ENCODE measurements at regions not wholly inside any gene's neighbourhood (a gene's known extent, or its start where the extent isn't known, plus 50 kb on each side); places are given as distances from the start of the nearest gene placed in this dataset.

DNA sequence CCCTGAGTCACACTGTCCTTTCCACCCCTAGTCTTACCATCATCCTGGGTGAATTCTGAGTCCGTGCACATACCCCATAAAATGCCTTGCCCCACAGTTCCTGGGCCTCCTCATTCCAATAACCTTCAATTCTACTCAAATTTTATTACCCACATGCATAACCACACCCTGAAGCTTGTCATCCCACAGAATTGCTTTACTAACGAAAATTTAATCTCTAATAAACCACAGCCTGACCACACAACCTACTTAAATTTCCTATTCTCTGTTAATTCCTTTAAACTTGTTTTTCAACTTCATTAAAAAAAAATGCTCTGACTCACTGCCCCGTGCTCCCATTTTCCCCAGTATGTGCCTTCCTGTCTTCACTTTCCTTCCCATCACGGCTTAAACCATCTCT is 205.9 kb downstream of the PHLDA1 start:
- H3K9me3 ChIP-seq = no peaks in the 10 kb centered on the region
- WGBS = 39% methylated on average over 4 of the region's 4 CpGs
- H3K4me1 ChIP-seq (replicated peaks) = no peaks in the 10 kb centered on the region
- H3K27ac ChIP-seq = no peak overlapping the region
- no peak overlapping the region for H3K4me3 ChIP-seq
- no peaks in the 10 kb centered on the region for H3K36me3 ChIP-seq
- no peak for DNase-seq (ENCODE audit: low spot score)
- intact Hi-C loops (cut with DNase I) = no loop called here
- no peak for TF ChIP-seq POLR2A (IDR thresholded peaks at IDR 0.05)
- H3K27me3 ChIP-seq (replicated peaks; ENCODE audit: insufficient read depth) = no peaks in the 10 kb centered on the region

DNA sequence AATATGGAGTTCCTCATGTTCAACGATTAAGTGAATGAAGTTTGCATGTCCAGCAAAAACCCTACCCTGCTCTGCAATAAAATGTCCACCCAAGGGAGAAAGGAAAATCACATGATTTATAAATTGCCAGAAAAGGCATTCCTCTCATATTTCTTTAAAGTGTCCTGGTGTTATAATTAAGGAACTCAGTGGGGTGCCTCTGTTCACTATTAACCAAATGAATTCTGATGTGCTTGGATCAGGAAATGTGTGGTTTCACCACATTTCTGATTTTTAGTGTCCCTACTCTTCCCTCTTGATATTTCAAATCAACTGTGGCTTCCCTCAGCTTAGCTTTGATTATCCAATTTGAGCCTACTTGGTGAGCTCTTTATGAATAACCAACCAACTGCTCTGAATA is 208.1 kb downstream of the PHLDA1 start:
- 96% methylated on average over 1 of the region's 1 CpG for WGBS

DNA sequence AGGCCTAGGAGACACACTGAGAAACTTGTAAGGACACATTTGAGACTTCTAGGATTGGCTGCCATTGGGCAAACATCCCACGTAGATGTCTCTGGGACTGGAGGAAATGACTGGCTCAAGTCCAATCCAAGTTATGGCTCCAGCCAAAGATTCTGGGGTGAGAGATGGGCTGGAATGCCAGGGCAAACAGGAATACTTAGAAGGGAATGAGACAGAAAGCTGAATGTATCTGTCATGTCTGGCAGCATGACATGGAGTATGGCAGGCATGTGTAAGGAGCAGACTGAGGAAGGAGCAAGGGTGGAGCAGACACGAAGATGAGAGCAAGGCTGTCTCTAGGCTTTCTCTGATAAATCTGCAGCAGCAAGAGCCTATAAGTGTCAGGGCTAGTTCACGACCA is 209.2 kb downstream of the PHLDA1 start:
- H3K9me3 ChIP-seq = no peaks in the 10 kb centered on the region
- no peaks in the 10 kb centered on the region for H3K27me3 ChIP-seq (replicated peaks; ENCODE audit: insufficient read depth)
- intact Hi-C loops (cut with DNase I) = loop anchor here (5.0 kb wide), 1 partner anchor 210 kb away; the partner anchor contains the start of gene PHLDA1
- WGBS = 60% methylated on average over 3 of the region's 3 CpGs
- H3K36me3 ChIP-seq = no peaks in the 10 kb centered on the region
- H3K4me1 ChIP-seq (replicated peaks) = no peaks in the 10 kb centered on the region
- TF ChIP-seq POLR2A (IDR thresholded peaks at IDR 0.05) (no peak), POLR2AphosphoS5 (IDR thresholded peaks at IDR 0.05) (no peak)
- TF ChIP-seq, protein P1, sequence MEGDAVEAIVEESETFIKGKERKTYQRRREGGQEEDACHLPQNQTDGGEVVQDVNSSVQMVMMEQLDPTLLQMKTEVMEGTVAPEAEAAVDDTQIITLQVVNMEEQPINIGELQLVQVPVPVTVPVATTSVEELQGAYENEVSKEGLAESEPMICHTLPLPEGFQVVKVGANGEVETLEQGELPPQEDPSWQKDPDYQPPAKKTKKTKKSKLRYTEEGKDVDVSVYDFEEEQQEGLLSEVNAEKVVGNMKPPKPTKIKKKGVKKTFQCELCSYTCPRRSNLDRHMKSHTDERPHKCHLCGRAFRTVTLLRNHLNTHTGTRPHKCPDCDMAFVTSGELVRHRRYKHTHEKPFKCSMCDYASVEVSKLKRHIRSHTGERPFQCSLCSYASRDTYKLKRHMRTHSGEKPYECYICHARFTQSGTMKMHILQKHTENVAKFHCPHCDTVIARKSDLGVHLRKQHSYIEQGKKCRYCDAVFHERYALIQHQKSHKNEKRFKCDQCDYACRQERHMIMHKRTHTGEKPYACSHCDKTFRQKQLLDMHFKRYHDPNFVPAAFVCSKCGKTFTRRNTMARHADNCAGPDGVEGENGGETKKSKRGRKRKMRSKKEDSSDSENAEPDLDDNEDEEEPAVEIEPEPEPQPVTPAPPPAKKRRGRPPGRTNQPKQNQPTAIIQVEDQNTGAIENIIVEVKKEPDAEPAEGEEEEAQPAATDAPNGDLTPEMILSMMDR (IDR thresholded peaks at IDR 0.05) = no peak
- no peak for DNase-seq (ENCODE audit: low spot score)
- no peak overlapping the region for H3K4me3 ChIP-seq
- no peak overlapping the region for H3K27ac ChIP-seq

More for the DNA sequence above, 208.1 kb downstream of the PHLDA1 start:
- intact Hi-C loops (cut with DNase I) = loop anchor here (5.0 kb wide), 1 partner anchor 209 kb away; the partner anchor contains the start of gene PHLDA1
- no peaks in the 10 kb centered on the region for H3K27me3 ChIP-seq (replicated peaks; ENCODE audit: insufficient read depth)
- H3K4me1 ChIP-seq (replicated peaks) = no peaks in the 10 kb centered on the region
- H3K36me3 ChIP-seq = no peaks in the 10 kb centered on the region
- no peak overlapping the region for H3K27ac ChIP-seq
- H3K9me3 ChIP-seq = no peaks in the 10 kb centered on the region
- TF ChIP-seq, protein P1 (IDR thresholded peaks at IDR 0.05) = no peak
- no peak for DNase-seq (ENCODE audit: low spot score)
- no peak overlapping the region for H3K4me3 ChIP-seq

DNA sequence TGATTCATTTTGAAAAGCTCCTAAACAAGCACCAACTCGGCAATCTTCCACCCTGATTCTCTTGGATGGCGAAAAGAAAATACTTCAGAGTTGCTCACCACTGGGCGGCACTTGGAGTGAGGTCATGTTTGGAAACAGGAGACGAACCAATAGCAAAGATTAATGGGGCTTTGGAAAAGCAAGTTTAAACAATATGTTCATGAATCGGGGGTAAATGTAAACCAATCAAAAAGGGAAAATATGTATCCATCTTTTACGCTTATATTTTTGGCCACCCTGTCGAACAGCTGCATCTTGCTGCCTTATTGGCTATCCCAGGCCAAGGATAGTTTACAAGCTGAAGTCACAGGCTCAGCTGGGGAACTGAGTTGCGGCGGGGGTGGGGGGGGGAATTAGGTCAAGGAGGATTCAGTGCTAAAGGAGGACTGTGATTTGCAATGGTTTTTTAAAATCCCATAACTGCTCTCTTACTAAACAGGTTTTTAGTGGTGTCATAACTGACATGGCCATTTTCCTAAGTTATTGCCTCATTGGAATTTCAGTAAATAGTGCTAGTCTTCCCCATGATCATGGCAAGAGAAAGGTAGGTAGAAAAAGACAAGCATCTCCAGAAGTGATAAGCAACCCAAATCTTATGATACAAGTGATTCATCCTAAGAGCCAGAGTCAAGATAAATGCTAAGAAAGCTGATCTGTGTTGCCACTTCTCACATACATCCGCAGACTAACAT is 210.6 kb downstream of the PHLDA1 start:
- Histone ChIP-seq H3K27me3 (replicated peaks; ENCODE audit: insufficient read depth) (no peaks in the 10 kb centered on the region), H3K9me3 (no peaks in the 10 kb centered on the region), H3K36me3 (no peaks in the 10 kb centered on the region), H3K4me3 (no peak overlapping the region), H3K4me1 (replicated peaks) (no peaks in the 10 kb centered on the region), H3K27ac (no peak overlapping the region)
- no peak for DNase-seq (ENCODE audit: low spot score)
- intact Hi-C loops (cut with DNase I) = loop anchor here (5.0 kb wide), 1 partner anchor 211 kb away; the partner anchor contains the start of gene PHLDA1
- TF ChIP-seq POLR2AphosphoS5 (IDR thresholded peaks at IDR 0.05) (no peak), POLR2A (IDR thresholded peaks at IDR 0.05) (no peak)
- TF ChIP-seq, protein P1 (IDR thresholded peaks at IDR 0.05) = no peak
- WGBS = 68% methylated on average over 10 of the region's 10 CpGs

DNA sequence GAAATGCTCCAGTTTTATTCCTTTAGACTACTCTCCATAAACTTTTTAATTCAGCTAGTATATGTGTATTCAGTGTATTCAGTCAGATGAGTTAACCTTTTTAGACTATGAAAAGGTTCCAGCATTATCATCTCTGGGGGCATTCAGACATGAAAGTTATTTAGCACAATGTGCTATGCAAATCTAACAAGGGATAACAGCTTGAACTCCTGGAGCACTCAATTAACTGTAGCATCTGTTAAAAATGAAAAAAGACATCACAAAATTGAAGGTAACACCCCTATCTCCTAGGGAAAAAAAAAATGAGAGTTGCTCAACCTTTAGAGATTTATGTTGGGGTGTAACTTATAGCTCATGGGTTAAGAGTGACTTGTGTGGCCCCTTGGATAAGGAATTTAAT is 211.5 kb downstream of the PHLDA1 start:
- H3K36me3 ChIP-seq = no peaks in the 10 kb centered on the region
- no peak overlapping the region for H3K27ac ChIP-seq
- H3K27me3 ChIP-seq (replicated peaks; ENCODE audit: insufficient read depth) = no peaks in the 10 kb centered on the region
- no peak overlapping the region for H3K4me3 ChIP-seq
- H3K4me1 ChIP-seq (replicated peaks) = no peaks in the 10 kb centered on the region
- no peak for DNase-seq (ENCODE audit: low spot score)
- H3K9me3 ChIP-seq = no peaks in the 10 kb centered on the region
- intact Hi-C loops (cut with DNase I) = loop anchor here (5.0 kb wide), 1 partner anchor 212 kb away; the partner anchor contains the start of gene PHLDA1
- TF ChIP-seq, protein P1 (IDR thresholded peaks at IDR 0.05) = no peak
- no peak for TF ChIP-seq POLR2A (IDR thresholded peaks at IDR 0.05)
- no peak for TF ChIP-seq POLR2AphosphoS5 (IDR thresholded peaks at IDR 0.05)

All from prostate gland (tissue), 2 donors.